Non-pigmented ciliary epithelial cell (primary cell): ENCODE measurements at regions not wholly inside any gene's neighbourhood (a gene's known extent, or its start where the extent isn't known, plus 50 kb on each side); places are given as distances from the start of the nearest gene placed in this dataset.

ENCODE experiments used
- DNase-seq: peaks from one replicate; pipeline ENCODE4 v3.0.0-alpha.2; 2010; ENCODE audit warnings: low read depth

- DNase-seq: no peak
Observed at GRCh38 chr3:170752571-170753155, 117.3 kb downstream of the RPL22L1 start.

- no peak for DNase-seq
Observed at GRCh38 chr3:170751899-170752293, 118.1 kb downstream of the RPL22L1 start.

- no peak for DNase-seq
Observed at GRCh38 chr3:170751083-170751898, 118.7 kb downstream of the RPL22L1 start.

- DNase-seq: no peak
Observed at GRCh38 chr3:170750478-170750830, 119.5 kb downstream of the RPL22L1 start.

GRCh38 chr3:170749765-170750477, 120.1 kb downstream of the RPL22L1 start:
- no peak for DNase-seq

GRCh38 chr3:170749185-170749584, 120.8 kb downstream of the RPL22L1 start:
- no peak for DNase-seq

GRCh38 chr3:170746175-170746942, 123.6 kb downstream of the RPL22L1 start:
- no peak for DNase-seq

- no peak for DNase-seq
Observed at GRCh38 chr3:170745211-170745718, 124.7 kb downstream of the RPL22L1 start.

GRCh38 chr3:170741756-170742529, 128.1 kb downstream of the RPL22L1 start:
- DNase-seq: no peak

GRCh38 chr3:170740726-170741591, 129.0 kb downstream of the RPL22L1 start:
- no peak for DNase-seq

GRCh38 chr3:170740285-170740684, 129.7 kb downstream of the RPL22L1 start:
- DNase-seq: no peak

GRCh38 chr3:170739410-170739809, 130.6 kb downstream of the RPL22L1 start:
- no peak for DNase-seq

- DNase-seq: no peak
Observed at GRCh38 chr3:170738766-170739165, 131.2 kb downstream of the RPL22L1 start.

GRCh38 chr3:170737498-170738162, 132.4 kb downstream of the RPL22L1 start:
- no peak for DNase-seq

- DNase-seq: no peak
Observed at GRCh38 chr3:170735821-170736220, 134.2 kb downstream of the RPL22L1 start.

GRCh38 chr3:170734735-170735065, 135.3 kb downstream of the RPL22L1 start:
- DNase-seq: no peak

- no peak for DNase-seq
Observed at GRCh38 chr3:170734043-170734734, 135.8 kb downstream of the RPL22L1 start.

- DNase-seq: no peak
Observed at GRCh38 chr3:170732660-170733245, 137.2 kb downstream of the RPL22L1 start.

- DNase-seq: no peak
Observed at GRCh38 chr3:170731281-170731680, 138.7 kb downstream of the RPL22L1 start.
